ENCODE measurements at regions not wholly inside any gene's neighbourhood (a gene's known extent, or its start where the extent isn't known, plus 50 kb on each side); places are given as distances from the start of the nearest gene placed in this dataset.

DNA sequence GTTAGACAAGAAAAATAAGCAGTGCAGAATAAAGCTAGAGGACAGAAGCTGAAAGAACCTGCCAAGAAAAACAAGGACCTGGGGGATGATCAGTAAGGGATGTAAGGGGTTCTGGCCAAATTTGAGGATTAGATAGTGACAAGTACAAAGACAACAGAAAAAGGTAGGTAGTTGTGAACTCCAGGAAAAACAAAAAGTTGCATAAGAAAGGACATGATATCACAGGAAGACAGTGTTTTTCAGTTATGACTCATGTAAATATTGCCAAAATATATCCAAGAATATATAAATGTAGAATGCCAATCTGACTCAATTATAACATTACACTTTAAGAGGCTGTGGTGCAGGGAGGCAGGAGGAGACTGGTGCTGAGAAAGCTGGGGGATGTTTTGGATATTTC lies 209.8 kb upstream of the SH3BP4 start:
- TF ChIP-seq, protein P1, sequence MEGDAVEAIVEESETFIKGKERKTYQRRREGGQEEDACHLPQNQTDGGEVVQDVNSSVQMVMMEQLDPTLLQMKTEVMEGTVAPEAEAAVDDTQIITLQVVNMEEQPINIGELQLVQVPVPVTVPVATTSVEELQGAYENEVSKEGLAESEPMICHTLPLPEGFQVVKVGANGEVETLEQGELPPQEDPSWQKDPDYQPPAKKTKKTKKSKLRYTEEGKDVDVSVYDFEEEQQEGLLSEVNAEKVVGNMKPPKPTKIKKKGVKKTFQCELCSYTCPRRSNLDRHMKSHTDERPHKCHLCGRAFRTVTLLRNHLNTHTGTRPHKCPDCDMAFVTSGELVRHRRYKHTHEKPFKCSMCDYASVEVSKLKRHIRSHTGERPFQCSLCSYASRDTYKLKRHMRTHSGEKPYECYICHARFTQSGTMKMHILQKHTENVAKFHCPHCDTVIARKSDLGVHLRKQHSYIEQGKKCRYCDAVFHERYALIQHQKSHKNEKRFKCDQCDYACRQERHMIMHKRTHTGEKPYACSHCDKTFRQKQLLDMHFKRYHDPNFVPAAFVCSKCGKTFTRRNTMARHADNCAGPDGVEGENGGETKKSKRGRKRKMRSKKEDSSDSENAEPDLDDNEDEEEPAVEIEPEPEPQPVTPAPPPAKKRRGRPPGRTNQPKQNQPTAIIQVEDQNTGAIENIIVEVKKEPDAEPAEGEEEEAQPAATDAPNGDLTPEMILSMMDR (conservative IDR thresholded peaks at IDR 0.05 in 1 of 2, IDR thresholded peaks at IDR 0.05 in 1 of 2; ENCODE audit: low read depth in 1 of 2, low read length in 2 of 2) = no peak
- TF ChIP-seq EZH2 (IDR thresholded peaks at IDR 0.05; ENCODE audit: low read length, missing control alignments) = no peak
